ENCODE measurements at regions not wholly inside any gene's neighbourhood (a gene's known extent, or its start where the extent isn't known, plus 50 kb on each side); places are given as distances from the start of the nearest gene placed in this dataset.

DNA sequence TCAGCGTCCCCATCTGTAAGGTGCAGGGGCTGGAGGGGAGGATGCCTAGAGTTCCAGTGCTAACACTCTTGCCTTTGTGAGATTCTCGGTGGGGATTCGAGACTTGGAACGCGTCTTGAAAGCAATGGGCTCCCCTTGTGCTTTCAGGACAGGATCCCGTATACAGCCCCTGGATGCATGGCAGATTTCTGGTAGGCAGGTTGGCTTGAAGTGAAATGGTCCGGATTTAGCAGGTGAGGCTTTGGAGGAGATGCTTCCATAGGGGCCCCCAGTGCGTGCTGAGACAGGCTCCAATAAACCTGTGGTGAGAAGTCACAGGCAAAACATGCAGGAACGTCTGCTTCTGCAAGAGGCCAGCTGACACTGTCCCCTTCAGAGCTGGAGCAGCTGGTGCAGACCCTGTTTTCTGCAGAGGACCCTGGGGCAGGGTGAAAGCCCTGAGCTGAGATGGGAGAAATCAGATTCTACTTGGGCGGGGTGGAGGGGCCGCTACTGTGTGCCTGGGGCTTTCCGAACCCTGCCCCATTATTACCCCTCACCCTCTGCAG is 270.4 kb downstream of the PTPRU start:
- Mint-ChIP-seq H3K27me3 (peaks cover 59 to 75% of the 10 kb centered on the region in 2 donors), H3K27ac (no peak overlapping the region)

DNA sequence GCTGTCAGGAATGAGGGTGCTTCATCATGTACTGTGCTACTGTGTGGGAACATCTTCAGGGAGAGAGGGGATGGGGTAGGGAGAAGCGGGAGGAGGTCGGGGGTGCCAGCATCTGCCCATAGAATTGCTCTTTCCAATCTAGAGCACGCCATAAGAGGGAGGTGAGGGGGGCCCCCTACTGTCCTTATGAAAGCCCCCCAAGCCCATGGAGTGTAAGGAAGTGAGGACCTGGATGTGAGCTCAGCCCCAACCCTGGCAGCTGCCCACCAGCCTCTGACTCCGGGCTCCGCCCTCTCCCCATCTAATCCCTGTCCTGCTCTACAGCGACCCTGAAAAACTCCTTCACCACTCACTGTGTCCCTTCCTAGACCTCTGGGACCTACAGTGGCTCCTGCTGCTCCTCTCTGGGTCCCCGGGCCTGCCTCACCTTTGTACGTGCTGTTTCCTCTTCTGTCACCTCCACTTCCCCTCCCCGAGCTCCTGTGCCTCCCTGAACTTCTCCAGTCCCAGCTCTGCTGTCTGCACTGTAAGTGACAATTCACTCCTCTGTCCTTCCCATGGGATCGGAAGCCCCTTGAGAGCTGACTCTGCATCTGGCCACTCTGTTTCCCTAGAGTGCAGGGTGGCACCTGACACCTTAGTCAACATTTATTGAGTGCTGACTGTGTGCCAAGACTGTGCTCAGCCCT is 269.4 kb downstream of the PTPRU start:
- Mint-ChIP-seq H3K4me3 (no peak overlapping the region), H3K9me3 (no peaks in the 10 kb centered on the region), H3K27me3 (peaks cover 62 to 79% of the 10 kb centered on the region in 2 donors), H3K27ac (no peak overlapping the region), H3K4me1 (ENCODE audit: low read depth in 2 of 2) (no peaks in the 10 kb centered on the region), H3K36me3 (ENCODE audit: insufficient read depth) (no peaks in the 10 kb centered on the region)
- DNase-seq (no peak), ATAC-seq (replicated peaks) (no peak)

More for the DNA sequence above, 270.4 kb downstream of the PTPRU start:
- DNase-seq (no peak), ATAC-seq (replicated peaks) (no peak)
- Mint-ChIP-seq H3K9me3 (no peaks in the 10 kb centered on the region), H3K36me3 (ENCODE audit: insufficient read depth) (no peaks in the 10 kb centered on the region), H3K4me3 (no peak overlapping the region), H3K4me1 (ENCODE audit: low read depth in 2 of 2) (no peaks in the 10 kb centered on the region)

DNA sequence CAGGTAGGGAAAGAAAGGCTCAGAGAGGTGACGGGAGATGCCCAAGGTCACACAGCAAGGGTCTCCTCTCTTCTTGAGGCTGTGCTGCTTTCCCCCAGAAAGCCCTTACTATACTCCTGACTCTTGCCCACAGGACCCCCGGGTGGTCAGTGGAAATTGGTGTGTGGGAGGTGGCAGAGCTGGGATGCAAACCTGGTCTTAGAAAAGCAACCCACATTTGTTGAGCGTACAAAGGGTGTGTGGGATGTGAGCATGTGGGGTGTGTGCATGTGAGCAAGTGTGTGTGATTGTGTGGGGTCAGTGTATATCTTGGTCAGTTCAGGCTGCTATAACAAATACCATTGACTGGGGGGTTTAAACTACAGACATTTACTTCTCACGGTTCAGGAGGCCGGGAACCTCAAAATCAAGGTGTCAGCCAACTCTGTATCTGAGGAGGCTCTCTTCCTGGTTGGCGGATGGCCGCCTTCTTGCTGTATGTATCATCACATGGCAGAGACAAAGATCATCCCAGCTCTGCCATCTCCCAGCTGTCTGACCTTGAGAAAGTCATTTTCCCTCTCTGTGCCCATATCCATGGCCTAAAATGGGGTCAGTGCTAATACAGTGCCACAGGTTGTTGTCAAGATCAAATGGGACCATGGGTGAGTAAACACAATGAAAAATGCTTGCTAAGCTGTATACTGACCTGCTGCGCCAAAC is 268.5 kb downstream of the PTPRU start:
- H3K27ac Mint-ChIP-seq: no peak overlapping the region
- DNase-seq (no peak), ATAC-seq (replicated peaks) (no peak)
- no peaks in the 10 kb centered on the region for H3K9me3 Mint-ChIP-seq
- no peak overlapping the region for H3K4me3 Mint-ChIP-seq
- H3K4me1 Mint-ChIP-seq (ENCODE audit: low read depth in 2 of 2): no peaks in the 10 kb centered on the region
- H3K27me3 Mint-ChIP-seq: peaks cover 67 to 86% of the 10 kb centered on the region in 2 donors
- no peaks in the 10 kb centered on the region for H3K36me3 Mint-ChIP-seq (ENCODE audit: insufficient read depth)

DNA sequence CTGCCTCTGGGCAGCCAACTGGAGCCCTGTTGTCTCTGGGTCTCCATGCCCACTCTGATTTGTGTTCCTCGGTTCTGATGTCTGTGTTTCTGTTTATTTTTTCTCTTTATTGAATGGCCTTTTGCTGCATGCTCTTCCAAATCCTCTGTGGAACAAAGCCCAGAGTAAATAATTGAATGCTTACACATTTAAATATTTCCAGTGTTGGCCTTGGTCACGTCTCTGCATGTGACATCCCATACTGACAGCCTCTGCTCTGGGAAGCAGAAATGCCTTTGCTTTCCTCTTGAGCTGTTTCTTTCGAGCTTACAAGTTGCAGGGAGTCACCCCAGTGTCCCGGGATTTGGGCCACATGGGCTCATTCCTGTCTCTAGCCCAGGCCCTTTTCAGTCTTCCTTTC is 267.9 kb downstream of the PTPRU start:
- ATAC-seq (replicated peaks): no peak
- no peak overlapping the region for H3K4me3 Mint-ChIP-seq
- no peak overlapping the region for H3K27ac Mint-ChIP-seq
- H3K4me1 Mint-ChIP-seq (ENCODE audit: low read depth in 2 of 2): no peaks in the 10 kb centered on the region
- peaks cover 67 to 86% of the 10 kb centered on the region in 2 donors for H3K27me3 Mint-ChIP-seq
- no peak for DNase-seq
- no peaks in the 10 kb centered on the region for H3K36me3 Mint-ChIP-seq (ENCODE audit: insufficient read depth)
- H3K9me3 Mint-ChIP-seq: no peaks in the 10 kb centered on the region

DNA sequence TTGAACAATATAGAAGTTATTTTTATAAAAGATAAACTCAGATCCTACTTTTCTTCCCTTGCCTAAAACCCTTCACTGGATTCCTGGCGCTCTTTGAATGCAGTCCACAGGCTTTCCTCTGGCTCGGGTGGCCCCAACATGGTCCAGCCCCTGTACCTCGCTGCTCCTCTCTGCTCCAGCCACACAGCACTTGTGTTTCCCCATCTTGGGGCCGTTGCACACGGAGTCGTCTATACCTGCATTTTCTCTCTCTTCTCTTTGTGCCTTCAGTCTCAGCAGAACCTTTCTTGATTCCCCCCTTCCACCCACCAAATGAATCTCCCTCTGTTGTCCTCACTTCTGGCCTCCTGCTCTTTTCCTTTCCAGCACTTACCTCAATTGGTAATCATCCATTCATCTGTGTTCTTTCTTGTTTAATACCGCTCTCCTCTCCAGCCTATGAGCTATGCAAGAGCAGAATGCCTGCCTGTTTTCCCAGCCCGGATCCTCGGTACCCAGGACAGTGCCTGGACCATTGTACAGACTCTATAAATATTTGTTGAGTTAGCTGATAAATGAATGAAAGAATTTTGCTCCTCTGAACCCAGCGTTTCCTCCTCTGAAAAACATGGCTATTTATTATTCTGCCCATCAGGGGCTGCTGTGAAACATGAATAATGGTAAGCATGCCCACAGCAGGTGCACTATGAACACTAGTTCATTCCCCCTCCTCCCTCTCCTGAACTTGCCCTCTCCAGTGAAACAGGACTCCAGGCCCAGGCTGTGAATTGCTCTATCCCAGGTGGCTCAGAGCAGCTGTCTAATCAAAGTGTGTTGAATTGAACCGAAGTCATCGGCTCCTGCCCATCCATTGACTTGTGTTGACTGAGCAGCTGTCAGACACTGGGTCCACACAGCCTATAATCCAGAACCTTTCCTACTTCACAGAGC is 266.9 kb downstream of the PTPRU start:
- no peaks in the 10 kb centered on the region for H3K4me1 Mint-ChIP-seq (ENCODE audit: low read depth in 2 of 2)
- DNase-seq: no peak

DNA sequence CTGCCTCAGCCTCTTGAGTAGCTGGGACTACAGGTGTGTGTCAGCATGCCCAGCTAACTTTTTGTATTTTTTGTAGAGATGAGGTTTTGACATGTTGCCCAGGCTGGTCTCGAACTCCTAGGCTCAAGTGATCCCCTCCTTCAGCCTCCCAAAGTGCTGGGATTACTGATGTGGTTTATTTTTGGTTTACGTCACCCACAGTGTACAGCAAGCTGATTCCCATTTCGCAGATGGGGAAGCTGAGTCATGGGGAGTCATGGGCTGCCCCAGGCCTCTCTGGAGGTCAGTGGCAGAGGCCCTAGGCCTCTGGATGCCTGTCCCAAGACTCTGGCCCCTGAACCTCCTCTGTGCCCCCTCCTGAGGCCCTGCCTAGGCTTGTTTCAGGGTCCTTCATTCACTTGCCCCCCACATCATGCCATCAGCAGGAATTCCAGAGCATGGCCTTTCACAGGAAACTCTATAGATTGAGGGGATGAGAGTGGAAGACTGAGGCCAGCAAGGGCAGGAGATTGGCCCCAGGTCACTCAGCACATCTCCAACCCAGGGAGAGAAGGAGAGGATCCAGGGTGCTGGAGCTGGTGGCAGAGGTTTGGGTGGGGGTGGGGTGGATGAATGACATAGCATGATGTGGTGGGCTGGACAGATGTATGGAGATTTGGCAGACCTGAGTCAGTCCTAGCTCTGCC is 266.0 kb downstream of the PTPRU start:
- DNase-seq (no peak), ATAC-seq (replicated peaks) (no peak)
- no peaks in the 10 kb centered on the region for H3K4me1 Mint-ChIP-seq (ENCODE audit: low read depth in 2 of 2)
- H3K36me3 Mint-ChIP-seq (ENCODE audit: insufficient read depth): no peaks in the 10 kb centered on the region
- H3K27me3 Mint-ChIP-seq: peaks cover 70 to 86% of the 10 kb centered on the region in 2 donors
- no peak overlapping the region for H3K4me3 Mint-ChIP-seq
- H3K9me3 Mint-ChIP-seq: no peaks in the 10 kb centered on the region
- no peak overlapping the region for H3K27ac Mint-ChIP-seq

More for the DNA sequence above, 266.9 kb downstream of the PTPRU start:
- Mint-ChIP-seq H3K9me3 (no peaks in the 10 kb centered on the region), H3K36me3 (ENCODE audit: insufficient read depth) (no peaks in the 10 kb centered on the region), H3K27ac (no peak overlapping the region), H3K27me3 (peaks cover 70 to 86% of the 10 kb centered on the region in 2 donors), H3K4me3 (no peak overlapping the region)
- ATAC-seq (replicated peaks): no peak

- no peak overlapping the region for H3K27ac Mint-ChIP-seq
- DNase-seq (no peak), ATAC-seq (replicated peaks) (no peak)
- H3K4me3 Mint-ChIP-seq: no peak overlapping the region
- H3K9me3 Mint-ChIP-seq: no peaks in the 10 kb centered on the region
- H3K36me3 Mint-ChIP-seq (ENCODE audit: insufficient read depth): no peaks in the 10 kb centered on the region
- peaks cover 70 to 88% of the 10 kb centered on the region in 2 donors for H3K27me3 Mint-ChIP-seq
- H3K4me1 Mint-ChIP-seq (ENCODE audit: low read depth in 2 of 2): no peaks in the 10 kb centered on the region
Observed at GRCh38 chr1:29501227-29501976, 265.1 kb downstream of the PTPRU start.

GRCh38 chr1:29500651-29501050 is 264.3 kb downstream of the PTPRU start:
- Mint-ChIP-seq H3K9me3 (no peaks in the 10 kb centered on the region), H3K4me1 (ENCODE audit: low read depth in 2 of 2) (no peaks in the 10 kb centered on the region), H3K36me3 (ENCODE audit: insufficient read depth) (no peaks in the 10 kb centered on the region), H3K27me3 (peaks cover 67 to 85% of the 10 kb centered on the region in 2 donors), H3K4me3 (no peak overlapping the region), H3K27ac (no peak overlapping the region)
- ATAC-seq (replicated peaks) (no peak), DNase-seq (no peak)

- DNase-seq (no peak), ATAC-seq (replicated peaks) (no peak)
- no peaks in the 10 kb centered on the region for H3K4me1 Mint-ChIP-seq (ENCODE audit: low read depth in 2 of 2)
- H3K9me3 Mint-ChIP-seq: no peaks in the 10 kb centered on the region
- peaks cover 66 to 79% of the 10 kb centered on the region in 2 donors for H3K27me3 Mint-ChIP-seq
- no peak overlapping the region for H3K4me3 Mint-ChIP-seq
- no peak overlapping the region for H3K27ac Mint-ChIP-seq
- H3K36me3 Mint-ChIP-seq (ENCODE audit: insufficient read depth): no peaks in the 10 kb centered on the region
Observed at GRCh38 chr1:29500041-29500440, 263.7 kb downstream of the PTPRU start.

- Mint-ChIP-seq H3K36me3 (ENCODE audit: insufficient read depth) (no peaks in the 10 kb centered on the region), H3K27ac (no peak overlapping the region), H3K4me1 (ENCODE audit: low read depth in 2 of 2) (no peaks in the 10 kb centered on the region), H3K27me3 (peaks cover 59 to 71% of the 10 kb centered on the region in 2 donors), H3K9me3 (no peaks in the 10 kb centered on the region), H3K4me3 (no peak overlapping the region)
- no peak for ATAC-seq (replicated peaks)
- no peak for DNase-seq
Observed at GRCh38 chr1:29499104-29499650, 262.9 kb downstream of the PTPRU start.

- Mint-ChIP-seq H3K27ac (no peak overlapping the region), H3K4me1 (ENCODE audit: low read depth in 2 of 2) (no peaks in the 10 kb centered on the region), H3K27me3 (peaks cover 54 to 63% of the 10 kb centered on the region in 2 donors), H3K4me3 (no peak overlapping the region), H3K9me3 (no peaks in the 10 kb centered on the region), H3K36me3 (ENCODE audit: insufficient read depth) (no peaks in the 10 kb centered on the region)
- no peak for DNase-seq
- ATAC-seq (replicated peaks): no peak
Observed at GRCh38 chr1:29498126-29499103, 262.1 kb downstream of the PTPRU start.
